ENCODE measurements at regions not wholly inside any gene's neighbourhood (a gene's known extent, or its start where the extent isn't known, plus 50 kb on each side); places are given as distances from the start of the nearest gene placed in this dataset.

DNA sequence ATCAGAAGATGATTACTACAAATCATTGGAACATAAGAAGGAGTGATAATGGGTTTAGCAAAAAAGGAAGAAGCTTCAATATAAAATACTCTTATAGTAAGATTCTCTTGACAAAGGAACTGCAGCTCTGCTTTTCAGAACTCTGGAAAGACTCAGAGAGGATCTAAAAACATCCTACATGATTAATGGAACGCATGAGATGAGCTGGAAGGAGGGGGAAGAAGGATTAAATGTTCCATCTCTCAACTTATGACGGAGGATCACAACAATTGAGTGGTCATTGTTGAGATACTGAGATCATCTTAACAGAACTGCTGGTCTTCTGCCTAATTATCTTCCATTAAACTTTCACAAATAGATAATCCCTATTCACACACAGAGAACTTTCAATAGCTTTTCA lies 267.5 kb upstream of the SLC8A1 start:
- H3K9ac ChIP-seq (ENCODE audit: low read length): no peak overlapping the region
- H3K36me3 ChIP-seq (replicated peaks; ENCODE audit: insufficient read depth, low read length): no peaks in the 10 kb centered on the region
- no peak for DNase-seq
- no peaks in the 10 kb centered on the region for H3K9me3 ChIP-seq (replicated peaks; ENCODE audit: insufficient read depth, low read length)
- H3K4me1 ChIP-seq (ENCODE audit: low read length): no peaks in the 10 kb centered on the region
- no peaks in the 10 kb centered on the region for H3F3A ChIP-seq (ENCODE audit: insufficient read depth, low read length)
- no peaks in the 10 kb centered on the region for H3K79me2 ChIP-seq (ENCODE audit: low read length)
- H3K27ac ChIP-seq (ENCODE audit: low read length): no peak overlapping the region
- no peak overlapping the region for H3K4me3 ChIP-seq (ENCODE audit: low read length)
- H3K4me2 ChIP-seq (ENCODE audit: low read depth, low read length): no peak overlapping the region
- no peak for TF ChIP-seq EZH2 (optimal IDR thresholded peaks at IDR 0.05; ENCODE audit: low read depth, low read length)
- no peak for TF ChIP-seq EZH2phosphoT487 (IDR thresholded peaks at IDR 0.05; ENCODE audit: low read length)
- TF ChIP-seq, protein P1, sequence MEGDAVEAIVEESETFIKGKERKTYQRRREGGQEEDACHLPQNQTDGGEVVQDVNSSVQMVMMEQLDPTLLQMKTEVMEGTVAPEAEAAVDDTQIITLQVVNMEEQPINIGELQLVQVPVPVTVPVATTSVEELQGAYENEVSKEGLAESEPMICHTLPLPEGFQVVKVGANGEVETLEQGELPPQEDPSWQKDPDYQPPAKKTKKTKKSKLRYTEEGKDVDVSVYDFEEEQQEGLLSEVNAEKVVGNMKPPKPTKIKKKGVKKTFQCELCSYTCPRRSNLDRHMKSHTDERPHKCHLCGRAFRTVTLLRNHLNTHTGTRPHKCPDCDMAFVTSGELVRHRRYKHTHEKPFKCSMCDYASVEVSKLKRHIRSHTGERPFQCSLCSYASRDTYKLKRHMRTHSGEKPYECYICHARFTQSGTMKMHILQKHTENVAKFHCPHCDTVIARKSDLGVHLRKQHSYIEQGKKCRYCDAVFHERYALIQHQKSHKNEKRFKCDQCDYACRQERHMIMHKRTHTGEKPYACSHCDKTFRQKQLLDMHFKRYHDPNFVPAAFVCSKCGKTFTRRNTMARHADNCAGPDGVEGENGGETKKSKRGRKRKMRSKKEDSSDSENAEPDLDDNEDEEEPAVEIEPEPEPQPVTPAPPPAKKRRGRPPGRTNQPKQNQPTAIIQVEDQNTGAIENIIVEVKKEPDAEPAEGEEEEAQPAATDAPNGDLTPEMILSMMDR (IDR thresholded peaks at IDR 0.05; ENCODE audit: low read length): no peak
- no peaks in the 10 kb centered on the region for H3K9me2 ChIP-seq (replicated peaks; ENCODE audit: insufficient read depth, low read length)
- no peaks in the 10 kb centered on the region for H4K20me1 ChIP-seq (ENCODE audit: insufficient read depth, low read length)
- H3K27me3 ChIP-seq (replicated peaks; ENCODE audit: insufficient read depth, low read length): no peaks in the 10 kb centered on the region
- no peak overlapping the region for H2AFZ ChIP-seq (ENCODE audit: low read length)

DNA sequence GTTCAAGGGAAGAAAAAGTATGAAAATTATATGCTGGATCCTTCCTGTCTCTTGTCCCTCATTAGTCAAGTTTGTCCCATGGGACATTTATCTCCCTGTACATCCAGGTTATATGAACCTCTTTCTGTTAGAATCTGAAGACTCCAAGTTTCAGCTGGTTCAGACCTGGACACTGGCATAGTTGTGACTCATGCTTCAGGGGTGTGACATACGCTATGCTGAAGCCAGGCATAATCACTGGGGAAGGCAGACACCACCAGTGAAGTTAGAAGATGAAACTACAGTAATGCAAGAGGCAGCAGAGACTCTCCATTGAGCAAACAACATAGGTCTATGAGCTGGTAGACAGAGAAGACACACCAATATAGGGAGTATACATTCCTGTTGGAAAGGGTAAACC lies 269.7 kb upstream of the SLC8A1 start:
- H2AFZ ChIP-seq (ENCODE audit: low read length): no peak overlapping the region

DNA sequence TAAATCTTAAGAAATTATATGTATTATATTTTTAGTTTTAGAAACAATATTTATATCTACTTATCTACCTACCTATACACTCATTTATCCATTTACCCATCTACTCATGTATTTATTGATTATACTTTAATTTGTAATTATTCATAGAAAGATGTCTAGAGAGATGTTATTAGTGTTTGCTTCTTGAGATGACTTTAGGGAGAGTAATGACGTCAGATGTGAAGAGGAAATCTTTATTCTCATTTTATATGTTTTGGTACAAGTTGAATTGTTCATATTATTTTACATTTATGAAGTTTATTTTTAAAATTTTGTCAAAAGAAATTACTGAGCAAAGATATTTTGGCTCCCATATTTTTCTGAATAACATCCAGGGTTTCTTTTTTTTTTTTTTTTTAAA lies 271.3 kb upstream of the SLC8A1 start:
- Histone ChIP-seq H3F3A (ENCODE audit: insufficient read depth, low read length) (no peaks in the 10 kb centered on the region), H4K20me1 (ENCODE audit: insufficient read depth, low read length) (no peaks in the 10 kb centered on the region), H3K4me2 (ENCODE audit: low read depth, low read length) (no peak overlapping the region), H3K9me2 (replicated peaks; ENCODE audit: insufficient read depth, low read length) (no peaks in the 10 kb centered on the region), H3K9ac (ENCODE audit: low read length) (no peak overlapping the region), H3K27me3 (replicated peaks; ENCODE audit: insufficient read depth, low read length) (no peaks in the 10 kb centered on the region), H3K4me1 (ENCODE audit: low read length) (no peaks in the 10 kb centered on the region), H3K79me2 (ENCODE audit: low read length) (no peaks in the 10 kb centered on the region), H3K36me3 (replicated peaks; ENCODE audit: insufficient read depth, low read length) (no peaks in the 10 kb centered on the region), H3K9me3 (replicated peaks; ENCODE audit: insufficient read depth, low read length) (no peaks in the 10 kb centered on the region), H3K27ac (ENCODE audit: low read length) (no peak overlapping the region), H3K4me3 (ENCODE audit: low read length) (no peak overlapping the region), H2AFZ (ENCODE audit: low read length) (no peak overlapping the region)
- no peak for TF ChIP-seq EZH2phosphoT487 (IDR thresholded peaks at IDR 0.05; ENCODE audit: low read length)
- no peak for DNase-seq

More for the DNA sequence above, 269.7 kb upstream of the SLC8A1 start:
- H3K27ac ChIP-seq (ENCODE audit: low read length): no peak overlapping the region
- H3K9me2 ChIP-seq (replicated peaks; ENCODE audit: insufficient read depth, low read length): no peaks in the 10 kb centered on the region
- no peak overlapping the region for H3K4me3 ChIP-seq (ENCODE audit: low read length)
- no peaks in the 10 kb centered on the region for H3K79me2 ChIP-seq (ENCODE audit: low read length)
- no peaks in the 10 kb centered on the region for H3K4me1 ChIP-seq (ENCODE audit: low read length)
- no peak overlapping the region for H3K4me2 ChIP-seq (ENCODE audit: low read depth, low read length)
- H3F3A ChIP-seq (ENCODE audit: insufficient read depth, low read length): no peaks in the 10 kb centered on the region
- no peak overlapping the region for H3K9ac ChIP-seq (ENCODE audit: low read length)
- H4K20me1 ChIP-seq (ENCODE audit: insufficient read depth, low read length): no peaks in the 10 kb centered on the region
- TF ChIP-seq EZH2phosphoT487 (IDR thresholded peaks at IDR 0.05; ENCODE audit: low read length) (no peak), EZH2 (optimal IDR thresholded peaks at IDR 0.05; ENCODE audit: low read depth, low read length) (no peak)
- TF ChIP-seq, protein P1 (IDR thresholded peaks at IDR 0.05; ENCODE audit: low read length): no peak
- no peaks in the 10 kb centered on the region for H3K27me3 ChIP-seq (replicated peaks; ENCODE audit: insufficient read depth, low read length)
- no peak for DNase-seq
- H3K36me3 ChIP-seq (replicated peaks; ENCODE audit: insufficient read depth, low read length): no peaks in the 10 kb centered on the region
- no peaks in the 10 kb centered on the region for H3K9me3 ChIP-seq (replicated peaks; ENCODE audit: insufficient read depth, low read length)

DNA sequence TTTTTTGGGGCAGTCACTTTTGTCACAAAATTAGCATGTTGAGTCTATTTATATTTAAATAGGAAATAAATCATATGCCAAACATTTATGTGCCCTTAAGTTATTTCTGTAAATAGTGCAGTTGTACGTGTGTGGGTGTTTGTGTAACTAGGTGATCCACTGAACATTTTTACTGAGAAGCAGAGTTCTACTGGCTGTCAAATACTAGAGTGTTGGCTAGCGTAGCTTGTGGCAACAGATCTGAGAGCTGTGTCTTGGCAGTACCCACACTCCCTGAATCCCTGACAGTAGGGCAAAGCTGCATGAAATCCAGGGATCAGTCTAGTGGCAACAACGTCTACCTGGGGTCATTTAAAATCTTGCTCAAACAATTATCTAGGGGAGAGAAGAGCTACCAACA lies 273.1 kb upstream of the SLC8A1 start:
- no peak overlapping the region for H3K4me2 ChIP-seq (ENCODE audit: low read depth, low read length)
- H3K27ac ChIP-seq (ENCODE audit: low read length): no peak overlapping the region
- DNase-seq: no peak
- no peak overlapping the region for H3K4me3 ChIP-seq (ENCODE audit: low read length)
- no peaks in the 10 kb centered on the region for H3K79me2 ChIP-seq (ENCODE audit: low read length)
- no peaks in the 10 kb centered on the region for H3K9me3 ChIP-seq (replicated peaks; ENCODE audit: insufficient read depth, low read length)
- H3K9me2 ChIP-seq (replicated peaks; ENCODE audit: insufficient read depth, low read length): no peaks in the 10 kb centered on the region
- no peaks in the 10 kb centered on the region for H4K20me1 ChIP-seq (ENCODE audit: insufficient read depth, low read length)
- H3K9ac ChIP-seq (ENCODE audit: low read length): no peak overlapping the region
- H3K27me3 ChIP-seq (replicated peaks; ENCODE audit: insufficient read depth, low read length): no peaks in the 10 kb centered on the region
- H2AFZ ChIP-seq (ENCODE audit: low read length): no peak overlapping the region
- H3K4me1 ChIP-seq (ENCODE audit: low read length): no peaks in the 10 kb centered on the region
- no peaks in the 10 kb centered on the region for H3K36me3 ChIP-seq (replicated peaks; ENCODE audit: insufficient read depth, low read length)
- TF ChIP-seq EZH2phosphoT487 (IDR thresholded peaks at IDR 0.05; ENCODE audit: low read length): no peak
- no peak for TF ChIP-seq EZH2 (optimal IDR thresholded peaks at IDR 0.05; ENCODE audit: low read depth, low read length)
- TF ChIP-seq, protein P1 (IDR thresholded peaks at IDR 0.05; ENCODE audit: low read length): no peak
- no peaks in the 10 kb centered on the region for H3F3A ChIP-seq (ENCODE audit: insufficient read depth, low read length)

Data from MM.1S (cell line).